HG02678 (cell line): ENCODE measurements at regions not wholly inside any gene's neighbourhood (a gene's known extent, or its start where the extent isn't known, plus 50 kb on each side); places are given as distances from the start of the nearest gene placed in this dataset.

Experiments
- ATAC-seq: cut with Tn5 transposase; IDR thresholded peaks from one replicate; pipeline ENCODE4 v1.9.1; 2021; ENCODE audit warnings: mild to moderate bottlenecking, moderate library complexity; ENCODE audit not compliant: unreplicated experiment

DNA sequence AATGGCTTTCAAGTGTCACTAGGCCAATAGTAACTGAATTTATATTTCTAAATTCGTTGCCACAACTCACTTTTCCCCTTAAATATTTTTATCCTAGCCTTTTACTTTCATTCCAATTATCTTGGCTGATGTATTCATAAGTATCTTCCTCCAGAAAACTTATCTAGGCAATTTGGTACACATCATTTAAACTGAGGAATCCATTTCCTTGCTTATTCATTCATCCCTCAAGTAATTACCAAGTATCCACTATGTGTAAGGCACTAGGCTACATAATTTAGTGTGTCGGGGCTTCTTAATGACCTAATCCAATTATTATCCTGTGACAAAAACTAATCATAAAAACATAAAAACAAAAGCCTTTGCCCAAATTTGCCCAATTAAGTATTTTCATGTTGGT, 258.3 kb upstream of the TCF21 start:
- ATAC-seq = no peak

- ATAC-seq = no peak
Observed at GRCh38 chr6:133631421-133631820, 257.5 kb upstream of the TCF21 start.

DNA sequence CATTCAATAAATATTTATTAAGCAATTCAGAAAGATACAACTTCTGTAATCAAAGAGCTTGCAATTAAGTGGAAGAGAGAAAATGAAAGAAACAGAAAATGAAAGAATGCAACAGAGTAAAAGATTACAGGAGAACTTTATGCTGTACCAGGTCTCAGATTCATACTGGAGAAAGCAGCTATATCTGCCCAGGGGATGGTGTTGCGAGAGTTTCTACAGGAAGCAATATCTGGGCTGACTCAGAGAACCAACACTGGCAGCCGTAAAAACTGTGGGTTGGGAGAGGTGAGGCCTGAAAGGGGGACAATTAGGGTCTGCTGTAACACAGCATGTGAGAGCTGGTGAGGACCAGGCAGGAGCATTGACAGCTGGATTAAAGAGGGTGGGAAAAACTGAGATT, 256.7 kb upstream of the TCF21 start:
- ATAC-seq = no peak

- ATAC-seq = no peak
Observed at GRCh38 chr6:133632906-133633305, 256.0 kb upstream of the TCF21 start.

DNA sequence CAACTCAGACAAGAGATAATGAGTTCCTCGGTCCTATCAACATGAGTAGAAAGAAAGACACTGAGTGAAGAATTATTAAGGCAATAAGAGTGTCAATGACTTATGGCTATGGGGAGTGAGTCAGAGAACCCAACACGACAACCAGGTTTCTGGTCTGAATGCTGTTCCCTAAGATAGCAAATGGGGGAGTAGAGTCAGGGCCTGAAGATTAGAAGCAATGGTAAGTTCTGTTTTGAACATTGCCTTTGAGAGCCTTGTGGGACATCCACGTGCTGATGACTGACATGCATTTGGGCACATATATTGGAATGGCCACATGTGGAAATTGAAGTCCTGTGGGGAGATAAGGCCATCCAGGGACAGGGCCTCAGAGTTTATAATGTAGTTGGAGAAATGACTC, 254.4 kb upstream of the TCF21 start:
- no peak for ATAC-seq

- ATAC-seq = no peak
Observed at GRCh38 chr6:133635447-133635846, 253.5 kb upstream of the TCF21 start.

DNA sequence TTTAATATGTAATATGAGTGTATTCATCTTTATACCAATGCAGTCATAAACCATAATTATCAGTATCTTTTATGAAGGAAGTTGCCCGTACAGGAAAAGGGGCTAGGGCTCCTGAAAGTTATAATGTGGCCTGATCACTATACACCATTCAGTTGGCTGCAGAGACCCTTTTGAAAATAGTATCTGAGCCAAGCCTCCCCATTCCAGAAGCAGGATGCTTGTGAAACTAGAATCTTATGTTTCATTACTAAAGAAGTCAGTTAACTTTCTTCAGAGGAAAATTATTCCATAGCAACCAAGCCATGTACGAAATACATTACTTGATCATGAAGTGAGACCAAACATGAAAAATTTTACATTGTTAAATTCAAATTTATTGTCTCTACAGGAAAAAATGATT, 251.5 kb upstream of the TCF21 start:
- no peak for ATAC-seq

DNA sequence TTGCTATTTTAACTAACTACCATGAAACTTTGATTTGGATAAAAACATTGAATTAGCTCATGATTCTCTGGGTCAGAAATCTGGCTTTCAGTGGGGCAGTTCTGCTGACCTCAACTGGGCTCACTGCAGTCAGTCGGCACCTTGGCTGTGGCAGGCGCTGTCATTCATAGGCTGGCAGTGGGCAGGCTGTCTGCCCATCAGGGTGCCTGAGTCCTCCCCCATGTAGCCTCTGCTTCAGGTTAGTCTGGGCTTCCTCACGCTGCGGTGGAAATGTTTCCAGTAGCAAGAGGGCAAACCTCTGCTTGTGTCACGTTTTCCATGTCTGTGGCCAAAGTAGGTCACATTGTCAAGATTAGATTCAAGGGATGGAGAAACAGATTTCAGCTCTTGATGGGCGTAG, 251.0 kb upstream of the TCF21 start:
- ATAC-seq = no peak

GRCh38 chr6:133641104-133641503, 247.8 kb upstream of the TCF21 start:
- no peak for ATAC-seq

- ATAC-seq = no peak
Observed at GRCh38 chr6:133644548-133644891, 244.4 kb upstream of the TCF21 start.

DNA sequence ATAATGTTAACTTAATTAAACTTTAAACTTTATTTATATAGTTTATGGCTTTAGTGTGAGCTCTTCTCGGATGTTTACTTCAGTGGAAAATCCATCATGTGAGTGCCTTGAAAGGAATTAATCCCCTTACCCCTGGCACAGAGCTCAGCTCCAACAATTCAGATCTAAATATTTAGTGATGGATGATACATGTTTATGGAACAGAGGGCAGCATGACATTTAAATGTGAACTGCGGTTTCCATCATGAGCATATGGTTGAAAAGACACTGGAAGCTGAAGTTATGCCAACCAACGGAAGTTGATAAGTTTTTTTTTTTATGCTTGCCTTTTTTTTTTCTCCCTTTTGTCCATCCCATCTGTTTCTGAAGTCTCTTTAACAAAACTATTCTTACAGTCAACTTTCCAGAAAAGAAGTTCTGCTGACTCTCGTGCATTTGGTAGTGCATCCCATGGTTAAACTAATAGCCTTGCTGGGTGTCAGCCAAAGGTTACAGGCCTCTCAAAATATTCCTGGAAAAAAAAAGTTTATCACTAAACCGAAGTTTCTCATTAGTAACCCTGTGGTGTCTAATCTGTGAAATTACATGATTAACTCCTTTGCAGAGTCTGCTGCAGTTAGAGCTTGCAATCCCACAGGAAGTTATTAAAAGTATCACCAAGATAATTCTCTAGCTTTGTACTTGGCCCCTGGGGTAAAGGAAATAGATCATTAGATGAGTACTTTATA, 243.9 kb upstream of the TCF21 start:
- no peak for ATAC-seq

DNA sequence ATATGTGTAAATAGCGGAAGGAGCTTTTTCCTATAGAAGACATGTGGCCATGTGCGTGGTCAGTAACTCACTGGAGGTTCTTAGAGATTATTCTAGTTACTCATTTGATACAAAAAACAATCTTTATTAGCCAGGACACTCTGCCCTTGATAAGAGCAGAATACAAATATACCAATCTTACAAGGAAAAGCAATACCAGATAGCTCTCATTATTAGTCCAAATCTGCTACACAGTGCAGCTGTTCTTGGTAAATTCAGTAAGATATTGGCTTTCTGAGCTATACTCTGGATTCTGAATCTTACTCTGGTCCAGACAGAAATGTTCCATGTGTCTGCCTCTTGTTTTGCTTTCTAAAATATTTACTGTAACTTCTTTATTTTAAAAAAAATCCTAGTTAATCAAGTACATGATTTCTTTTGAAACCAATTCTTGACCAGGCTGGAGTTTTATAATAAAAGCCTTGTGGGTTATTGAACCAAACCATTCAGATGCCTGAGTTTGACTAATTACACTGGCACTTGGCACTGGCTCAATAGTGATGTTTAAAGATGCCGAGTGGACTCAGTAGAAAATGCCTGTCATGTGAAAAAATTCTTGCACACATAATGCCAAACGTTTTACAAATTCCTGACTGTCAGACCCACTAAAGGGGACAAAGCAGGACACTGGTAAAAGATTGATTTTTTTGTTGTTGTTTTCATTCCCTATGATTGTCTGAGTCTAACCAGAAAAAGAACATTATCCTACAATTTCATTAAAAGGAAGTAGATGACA, 242.8 kb upstream of the TCF21 start:
- no peak for ATAC-seq

DNA sequence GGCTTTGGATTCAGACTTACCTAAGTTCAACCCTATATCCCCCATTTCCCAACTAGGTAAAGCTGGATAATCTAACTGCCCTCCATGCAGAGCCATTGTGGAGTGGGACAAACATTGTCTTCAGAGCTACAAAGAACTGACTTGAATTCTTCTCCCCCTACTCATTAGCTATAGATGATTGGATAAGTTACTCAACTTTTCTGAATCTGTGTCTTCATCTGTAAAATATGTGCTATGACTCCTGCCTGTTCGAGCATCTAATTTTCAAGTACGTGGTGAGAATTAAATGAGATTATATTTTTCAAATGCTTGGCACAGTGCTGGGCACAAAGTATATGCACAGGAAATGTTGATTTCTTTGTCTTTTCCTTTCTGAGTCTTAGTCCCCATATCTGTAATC, 240.3 kb upstream of the TCF21 start:
- ATAC-seq = no peak

DNA sequence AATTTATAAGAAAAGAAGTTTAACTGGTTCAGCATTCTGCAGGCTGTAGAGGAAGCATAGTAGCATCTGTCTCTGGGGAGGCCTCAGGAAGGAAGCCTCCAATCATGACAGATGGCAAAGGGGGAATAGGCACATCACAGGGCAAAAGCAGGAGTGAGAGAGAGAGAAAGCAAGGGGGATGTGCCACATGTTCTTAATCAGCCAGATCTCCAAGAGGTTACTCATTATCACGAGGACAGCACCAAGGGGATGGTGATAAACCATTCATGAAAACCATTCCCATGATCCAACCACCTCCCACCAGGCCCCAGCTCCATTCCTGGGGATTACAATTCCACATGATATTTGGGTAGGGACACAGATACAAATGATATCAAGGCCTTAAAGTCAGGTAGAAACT, 217.5 kb upstream of the TCF21 start:
- no peak for ATAC-seq

DNA sequence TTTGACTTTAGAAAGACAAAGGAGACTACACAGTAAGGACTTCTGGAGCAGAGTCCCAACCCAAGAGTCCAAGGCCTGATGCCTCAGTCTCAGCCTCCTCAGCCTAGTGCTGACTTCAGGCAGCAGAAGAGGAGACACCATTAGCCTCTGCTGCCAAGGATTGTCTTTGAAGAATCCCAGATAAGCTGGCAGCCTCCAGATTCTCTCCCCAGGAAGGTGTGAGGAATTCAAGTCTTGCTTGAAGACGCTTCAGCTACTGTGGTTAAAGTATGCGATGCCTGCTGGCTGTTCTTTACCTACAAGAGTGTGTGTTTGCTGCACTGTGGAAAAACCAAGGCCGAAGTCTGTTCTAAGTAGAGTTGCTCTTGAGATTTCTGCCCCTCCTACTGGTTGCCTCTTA, 215.9 kb upstream of the TCF21 start:
- ATAC-seq = no peak

- no peak for ATAC-seq
Observed at GRCh38 chr6:133674661-133675060, 214.3 kb upstream of the TCF21 start.

- ATAC-seq = no peak
Observed at GRCh38 chr6:133680994-133681393, 207.9 kb upstream of the TCF21 start.

GRCh38 chr6:133681891-133682290, 207.0 kb upstream of the TCF21 start:
- no peak for ATAC-seq

DNA sequence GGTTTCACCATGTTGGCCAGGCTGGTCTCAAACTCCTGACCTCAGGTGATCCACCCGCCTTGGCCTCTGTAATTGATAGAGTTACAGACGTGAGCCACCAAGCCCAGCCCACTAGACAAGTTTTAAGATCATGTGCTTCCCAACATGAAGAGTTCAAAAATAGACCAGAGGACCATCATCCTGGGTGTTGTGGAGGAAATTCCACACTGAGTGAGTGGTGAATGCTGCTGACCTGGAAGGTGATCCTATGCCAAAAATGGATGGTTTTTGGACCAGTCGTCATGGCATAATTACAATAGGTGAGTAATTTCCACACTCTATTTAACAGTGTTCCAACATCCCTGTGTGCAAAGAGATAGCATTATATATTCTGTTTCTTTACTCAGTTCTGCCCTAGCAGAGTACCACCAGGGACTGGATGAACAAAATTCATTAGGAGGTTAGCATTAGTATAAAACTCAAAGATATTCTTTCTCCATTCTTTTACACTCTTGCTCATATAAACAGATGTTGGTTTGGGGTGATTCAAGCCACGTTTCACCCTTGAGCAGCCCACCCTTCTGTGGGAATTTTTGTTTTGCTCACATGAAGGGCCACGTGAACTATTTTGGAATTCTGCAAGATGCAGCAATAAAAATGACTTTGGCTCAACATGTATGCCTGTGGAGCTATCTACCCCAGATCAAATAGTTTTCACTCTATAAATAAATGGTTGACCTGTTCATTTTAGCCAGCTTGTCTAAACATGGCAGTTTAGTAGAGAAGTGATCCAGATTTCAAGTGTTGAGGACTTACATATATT, 206.2 kb upstream of the TCF21 start:
- no peak for ATAC-seq

DNA sequence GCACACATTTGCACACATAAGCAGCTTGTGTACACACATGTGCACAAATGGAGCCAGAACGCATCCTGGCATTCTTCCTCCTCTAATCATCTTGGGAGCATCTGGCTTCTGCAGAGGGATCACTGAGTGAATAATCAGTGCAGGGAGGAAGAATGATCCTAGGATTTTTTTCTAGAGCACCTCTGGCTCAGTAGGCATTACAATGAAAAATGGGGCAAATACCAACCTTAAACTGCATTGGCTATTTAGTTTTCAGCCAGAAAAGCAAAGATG, 205.7 kb upstream of the TCF21 start:
- no peak for ATAC-seq

DNA sequence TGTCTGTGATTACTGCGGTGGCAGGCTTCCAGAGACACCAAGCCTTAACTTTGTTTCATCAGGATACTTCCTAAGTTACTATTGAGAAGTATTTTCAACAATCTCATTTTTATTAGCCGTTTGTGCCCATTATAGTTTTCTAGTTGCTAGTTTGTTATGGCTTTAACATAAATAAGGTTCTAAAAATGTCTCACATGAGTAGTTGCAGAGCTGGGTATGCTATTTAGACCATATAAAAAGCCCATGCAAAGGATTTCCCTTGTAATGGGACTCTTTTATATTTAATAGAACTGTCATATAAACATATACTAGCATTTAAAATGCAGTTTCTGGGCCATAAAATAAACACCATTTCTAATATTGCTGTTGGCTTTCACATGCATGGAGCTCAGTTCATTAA, 205.3 kb upstream of the TCF21 start:
- ATAC-seq = no peak
